ENCODE measurements at regions not wholly inside any gene's neighbourhood (a gene's known extent, or its start where the extent isn't known, plus 50 kb on each side); places are given as distances from the start of the nearest gene placed in this dataset.
"Not testable (repeated sequence)": the region's sequence is repeated elsewhere in the genome, so short reads cannot be mapped to it uniquely, and the experiment has no call there.

DNA sequence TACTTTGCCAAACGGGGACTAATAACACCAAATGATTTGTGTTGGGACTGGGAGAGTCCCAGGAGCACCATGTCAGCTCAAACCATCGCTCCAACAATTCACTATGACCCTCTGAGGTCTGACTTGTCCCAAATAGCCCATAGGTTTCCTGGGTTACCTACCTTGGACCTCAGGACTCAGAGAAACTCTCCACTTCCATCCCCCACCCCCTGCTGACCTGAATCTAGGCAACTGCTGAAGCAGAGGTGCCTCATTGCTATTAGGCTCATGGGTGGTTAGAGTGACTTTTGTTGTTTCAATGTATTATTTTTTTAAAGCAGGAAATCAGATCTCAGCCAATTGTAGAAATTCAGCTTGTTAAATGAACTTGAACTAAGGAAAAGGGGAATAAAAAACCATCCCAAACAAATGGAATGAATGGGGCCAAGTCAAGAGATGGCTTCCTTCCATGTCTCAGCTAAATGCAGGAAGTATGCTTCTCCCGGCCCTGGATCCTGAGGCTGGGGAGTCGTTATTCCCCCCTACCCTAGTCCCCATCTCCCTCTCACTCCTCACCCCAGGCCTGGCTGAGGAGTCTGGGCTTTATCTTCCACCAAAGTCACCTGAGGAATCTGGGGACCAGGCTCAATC, 80.9 kb upstream of the SLC24A4 start:
- no peaks in the 10 kb centered on the region for H3K36me3 Mint-ChIP-seq (ENCODE audit: low read depth)
- peaks cover 8% of the 10 kb centered on the region for H3K27me3 Mint-ChIP-seq (ENCODE audit: low read depth)
- no peak overlapping the region for H3K4me3 Mint-ChIP-seq
- no peaks in the 10 kb centered on the region for H3K4me1 Mint-ChIP-seq
- H3K27ac Mint-ChIP-seq: no peak overlapping the region
- TF ChIP-seq, protein P1, sequence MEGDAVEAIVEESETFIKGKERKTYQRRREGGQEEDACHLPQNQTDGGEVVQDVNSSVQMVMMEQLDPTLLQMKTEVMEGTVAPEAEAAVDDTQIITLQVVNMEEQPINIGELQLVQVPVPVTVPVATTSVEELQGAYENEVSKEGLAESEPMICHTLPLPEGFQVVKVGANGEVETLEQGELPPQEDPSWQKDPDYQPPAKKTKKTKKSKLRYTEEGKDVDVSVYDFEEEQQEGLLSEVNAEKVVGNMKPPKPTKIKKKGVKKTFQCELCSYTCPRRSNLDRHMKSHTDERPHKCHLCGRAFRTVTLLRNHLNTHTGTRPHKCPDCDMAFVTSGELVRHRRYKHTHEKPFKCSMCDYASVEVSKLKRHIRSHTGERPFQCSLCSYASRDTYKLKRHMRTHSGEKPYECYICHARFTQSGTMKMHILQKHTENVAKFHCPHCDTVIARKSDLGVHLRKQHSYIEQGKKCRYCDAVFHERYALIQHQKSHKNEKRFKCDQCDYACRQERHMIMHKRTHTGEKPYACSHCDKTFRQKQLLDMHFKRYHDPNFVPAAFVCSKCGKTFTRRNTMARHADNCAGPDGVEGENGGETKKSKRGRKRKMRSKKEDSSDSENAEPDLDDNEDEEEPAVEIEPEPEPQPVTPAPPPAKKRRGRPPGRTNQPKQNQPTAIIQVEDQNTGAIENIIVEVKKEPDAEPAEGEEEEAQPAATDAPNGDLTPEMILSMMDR (IDR thresholded peaks at IDR 0.05; ENCODE audit: unreplicated experiment in 3 of 3): no peak
- peaks cover 41% of the 10 kb centered on the region for H3K9me3 Mint-ChIP-seq

DNA sequence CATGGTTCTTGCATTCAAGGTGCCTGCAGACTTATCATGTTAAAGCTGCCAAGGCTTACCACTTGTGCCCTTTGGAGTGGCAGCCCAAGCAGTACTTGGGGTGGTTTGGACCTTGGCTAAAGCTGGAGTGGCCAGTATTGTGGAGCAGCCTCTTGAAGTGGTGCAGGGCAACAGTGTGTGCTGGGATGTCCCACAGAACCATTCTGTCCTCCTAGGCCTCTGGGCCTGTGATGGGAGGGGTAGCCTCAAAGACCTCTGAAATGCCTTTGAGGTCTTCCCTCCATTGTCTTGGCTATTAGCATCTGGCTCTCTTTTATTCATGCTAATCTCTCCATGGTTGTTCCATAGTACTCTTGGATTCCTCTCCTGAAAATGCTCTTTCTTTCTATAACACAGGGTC, 78.2 kb upstream of the SLC24A4 start:
- Mint-ChIP-seq H3K36me3 (ENCODE audit: low read depth) (no peaks in the 10 kb centered on the region), H3K4me3 (no peak overlapping the region), H3K27me3 (ENCODE audit: low read depth) (peaks cover 15% of the 10 kb centered on the region), H3K9me3 (peaks cover 43% of the 10 kb centered on the region), H3K4me1 (peaks cover 5% of the 10 kb centered on the region), H3K27ac (no peak overlapping the region)
- TF ChIP-seq, protein P1 (IDR thresholded peaks at IDR 0.05; ENCODE audit: unreplicated experiment in 3 of 3): no peak

DNA sequence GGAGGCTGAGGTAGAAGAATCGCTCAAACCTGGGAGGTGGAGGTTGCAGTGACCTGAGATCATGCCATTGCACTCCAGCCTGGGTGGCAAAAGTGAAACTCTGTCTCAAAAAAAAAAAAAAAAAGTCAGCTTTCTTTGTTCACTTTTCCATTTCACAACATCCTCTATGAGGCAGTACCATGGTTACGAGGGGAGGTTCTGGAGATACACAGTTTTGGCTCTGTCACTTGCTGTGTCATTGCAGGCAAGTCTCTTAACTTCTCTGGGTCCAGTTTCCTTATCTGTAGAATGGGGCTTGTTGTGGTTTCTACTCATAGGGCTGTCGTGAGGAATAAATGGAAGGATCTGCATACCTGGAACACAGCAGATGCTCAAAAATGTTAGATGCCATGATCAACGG, 75.6 kb upstream of the SLC24A4 start:
- TF ChIP-seq, protein P1 (IDR thresholded peaks at IDR 0.05; ENCODE audit: unreplicated experiment in 3 of 3): no peak
- peaks cover 39% of the 10 kb centered on the region for H3K27me3 Mint-ChIP-seq (ENCODE audit: low read depth)
- no peak overlapping the region for H3K27ac Mint-ChIP-seq
- H3K36me3 Mint-ChIP-seq (ENCODE audit: low read depth): no peaks in the 10 kb centered on the region
- peaks cover 32% of the 10 kb centered on the region for H3K9me3 Mint-ChIP-seq
- peaks cover 5% of the 10 kb centered on the region for H3K4me1 Mint-ChIP-seq
- no peak overlapping the region for H3K4me3 Mint-ChIP-seq

DNA sequence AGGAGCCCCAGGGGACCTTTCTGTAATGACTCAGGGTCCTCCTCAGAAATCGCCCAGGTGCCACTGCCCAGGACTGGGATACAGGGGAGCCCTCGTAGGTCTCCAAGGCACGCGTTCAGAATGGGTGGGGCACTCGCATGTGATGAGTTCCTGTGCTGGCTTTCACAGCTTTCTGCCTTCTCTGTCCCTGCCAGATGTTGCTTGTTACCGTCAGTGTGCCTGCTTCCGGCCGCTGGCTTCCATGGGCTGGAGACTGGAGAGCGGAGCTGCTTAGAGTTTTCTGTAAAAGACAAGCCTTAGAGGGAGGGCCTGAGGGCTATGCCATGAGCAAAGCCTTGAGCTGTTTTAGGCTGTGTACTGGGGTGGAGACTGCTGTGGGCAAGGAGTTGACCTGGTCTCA, 75.0 kb upstream of the SLC24A4 start:
- H3K9me3 Mint-ChIP-seq: peaks cover 30% of the 10 kb centered on the region
- H3K27ac Mint-ChIP-seq: no peak overlapping the region
- no peak overlapping the region for H3K4me3 Mint-ChIP-seq
- H3K4me1 Mint-ChIP-seq: peaks cover 5% of the 10 kb centered on the region
- H3K27me3 Mint-ChIP-seq (ENCODE audit: low read depth): peaks cover 45% of the 10 kb centered on the region
- TF ChIP-seq, protein P1 (IDR thresholded peaks at IDR 0.05; ENCODE audit: unreplicated experiment in 3 of 3): no peak
- H3K36me3 Mint-ChIP-seq (ENCODE audit: low read depth): no peaks in the 10 kb centered on the region

DNA sequence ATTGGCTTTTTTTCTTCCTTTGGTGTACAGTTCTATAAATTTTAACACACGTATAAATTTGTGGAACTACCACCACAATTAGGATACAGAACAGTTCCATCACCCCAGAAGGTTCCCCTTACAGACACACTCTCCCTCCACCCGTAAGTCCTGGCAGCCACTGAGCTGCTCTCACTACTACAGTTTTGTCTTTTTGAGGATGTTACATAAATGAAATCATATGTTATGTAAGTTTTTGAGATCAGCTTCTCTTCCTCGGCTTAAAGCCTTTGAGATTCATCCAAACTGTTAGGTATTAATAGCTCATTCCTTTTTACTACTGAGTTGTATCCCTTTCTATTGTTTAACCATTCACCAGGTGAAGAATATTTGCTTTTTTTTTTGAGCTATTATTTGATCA, 74.3 kb upstream of the SLC24A4 start:
- Mint-ChIP-seq H3K27me3 (ENCODE audit: low read depth) (peaks cover 53% of the 10 kb centered on the region), H3K4me3 (no peak overlapping the region), H3K27ac (no peak overlapping the region), H3K9me3 (peaks cover 24% of the 10 kb centered on the region), H3K4me1 (peaks cover 5% of the 10 kb centered on the region), H3K36me3 (ENCODE audit: low read depth) (no peaks in the 10 kb centered on the region)
- TF ChIP-seq, protein P1 (IDR thresholded peaks at IDR 0.05; ENCODE audit: unreplicated experiment in 3 of 3): no peak

DNA sequence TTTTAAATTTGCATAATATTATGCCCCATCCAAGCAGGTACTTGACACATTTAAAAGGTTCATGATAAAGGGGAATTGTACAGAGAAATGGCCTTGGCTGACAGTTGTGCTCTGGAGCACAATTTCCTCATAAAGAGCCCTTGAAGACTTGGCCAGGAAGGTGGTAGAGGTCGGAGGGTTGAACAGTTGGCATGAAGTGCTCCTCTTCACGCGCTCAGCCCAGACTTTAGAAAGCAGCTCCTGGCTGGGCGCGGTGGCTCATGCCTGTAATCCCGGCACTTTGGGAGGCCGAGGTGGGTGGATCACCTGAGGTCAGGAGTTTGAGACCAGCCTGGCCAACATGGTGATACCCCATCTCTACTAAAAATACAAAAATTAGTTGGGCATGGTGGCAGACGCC, 72.6 kb upstream of the SLC24A4 start:
- not testable (repeated sequence) for H3K36me3 Mint-ChIP-seq (ENCODE audit: low read depth); H3K4me3 Mint-ChIP-seq; H3K27ac Mint-ChIP-seq
- Mint-ChIP-seq H3K4me1 (peaks cover 14% of the 10 kb centered on the region), H3K27me3 (ENCODE audit: low read depth) (peaks cover 69% of the 10 kb centered on the region), H3K9me3 (peaks cover 12% of the 10 kb centered on the region)

Measured in nephron (organoid).